A673 (cell line): ENCODE measurements at regions not wholly inside any gene's neighbourhood (a gene's known extent, or its start where the extent isn't known, plus 50 kb on each side); places are given as distances from the start of the nearest gene placed in this dataset.

Experiments used
- BruUV-seq: library from RNA; stranded (reverse); fragments of 400-500 nt; replicated peaks from 2 replicates; lab custom pipeline; 2021; lab: Mats Ljungman, UMichigan
- CTCF ChIA-PET: fragments of 300-600 bp; sonication (Branson Sonifier 250); formaldehyde crosslinking; loops from one replicate; lab custom pipeline; 2022; ENCODE audit warnings: antibody characterized with exemption; lab: Charles Lee
- POLR2A ChIA-PET: fragments of 300-600 bp; sonication (Branson Sonifier 250); formaldehyde crosslinking; loops from one replicate; lab custom pipeline; 2022; ENCODE audit warnings: antibody characterized with exemption; ENCODE audit not compliant: low non-redundant PET; lab: Charles Lee
- DNase-seq: peaks from one replicate; pipeline ENCODE4 v3.0.0-alpha.2; 2015; ENCODE audit warnings: low spot score
- H3K27ac ChIP-seq: fragments of 200-600 bp; sonication (generic); 2 replicates; pipeline ENCODE4 v1.5.1; 2016; ENCODE audit warnings: mixed run types, low read depth, mild to moderate bottlenecking, mixed read lengths, antibody characterized with exemption, low read length; ENCODE audit not compliant: poor library complexity, severe bottlenecking
- H3K27me3 ChIP-seq: fragments of 200-600 bp; sonication (generic); replicated peaks from 2 replicates; pipeline ENCODE4 v1.6.1; 2017; ENCODE audit warnings: mixed run types, low read depth, mild to moderate bottlenecking, mixed read lengths, antibody characterized with exemption, low read length; ENCODE audit not compliant: insufficient read depth, poor library complexity
- H3K36me3 ChIP-seq: fragments of 200-600 bp; sonication (generic); 2 replicates; pipeline ENCODE4 v1.6.1; 2016; ENCODE audit warnings: mixed run types, mild to moderate bottlenecking, mixed read lengths, antibody characterized with exemption, low read length; ENCODE audit not compliant: insufficient read depth, poor library complexity, severe bottlenecking
- H3K4me1 ChIP-seq: fragments of 200-600 bp; sonication (generic); 2 replicates; pipeline ENCODE4 v1.6.1; 2017; ENCODE audit warnings: mixed run types, mild to moderate bottlenecking, mixed read lengths, antibody characterized with exemption, low read length; ENCODE audit not compliant: insufficient read depth, poor library complexity, severe bottlenecking
- H3K4me3 ChIP-seq: fragments of 200-600 bp; sonication (generic); 2 replicates; pipeline ENCODE4 v1.5.1; 2016; ENCODE audit warnings: low read depth, mixed run types, mild to moderate bottlenecking, mixed read lengths, low read length; ENCODE audit not compliant: poor library complexity, severe bottlenecking
- H3K9me3 ChIP-seq: fragments of 200-600 bp; sonication (generic); 2 replicates; pipeline ENCODE4 v1.6.1; 2016; ENCODE audit warnings: mixed run types, low read depth, mild to moderate bottlenecking, mixed read lengths, antibody characterized with exemption, low read length; ENCODE audit not compliant: poor library complexity, severe bottlenecking
- CTCF ChIP-seq: fragments of 300-800, 200-600 bp; sonication (generic); conservative IDR thresholded peaks from 2 replicates; pipeline ENCODE4 v1.5.1; 2017; ENCODE audit warnings: low read depth, mild to moderate bottlenecking, antibody characterized with exemption, low read length, moderate library complexity, mixed read lengths
- EZH2 ChIP-seq: fragments of 200-600 bp; sonication (generic); IDR thresholded peaks from 2 replicates; pipeline ENCODE4 v1.6.1; 2017; ENCODE audit warnings: borderline replicate concordance, low read depth, mild to moderate bottlenecking, mixed read lengths, antibody characterized with exemption, low read length; ENCODE audit not compliant: poor library complexity, severe bottlenecking
- intact Hi-C: fragments of 100-400 bp; cut with micrococcal nuclease; formaldehyde crosslinking; loops from one replicate; pipeline ENCODE4 v1.10.0; 2022; ENCODE audit not compliant: unreplicated experiment

- no peaks in the 10 kb centered on the region for H3K9me3 ChIP-seq
- no peak overlapping the region for H3K27ac ChIP-seq
- no peaks in the 10 kb centered on the region for H3K36me3 ChIP-seq
- no peak for DNase-seq
- peaks cover 13% of the 10 kb centered on the region for H3K4me1 ChIP-seq
- ChIA-PET POLR2A (no interaction called here), CTCF (no interaction called here)
- no TSS peak for BruUV-seq
- no peak overlapping the region for H3K4me3 ChIP-seq
- H3K27me3 ChIP-seq = no peaks in the 10 kb centered on the region
- intact Hi-C loops = no loop called here
- TF ChIP-seq EZH2 = no peak
- no peak for TF ChIP-seq CTCF
Measured at GRCh38 chr4:125838924-125839323, 524.2 kb downstream of the FAT4 start.

- POLR2A ChIA-PET = no interaction called here
- TF ChIP-seq CTCF (no peak), EZH2 (no peak)
- CTCF ChIA-PET = no interaction called here
- H3K4me3 ChIP-seq = no peak overlapping the region
- H3K27me3 ChIP-seq = no peaks in the 10 kb centered on the region
- no peak for DNase-seq
- H3K27ac ChIP-seq = no peak overlapping the region
- H3K9me3 ChIP-seq = no peaks in the 10 kb centered on the region
- H3K36me3 ChIP-seq = no peaks in the 10 kb centered on the region
- no peaks in the 10 kb centered on the region for H3K4me1 ChIP-seq
- no TSS peak for BruUV-seq
- intact Hi-C loops = no loop called here
Measured at GRCh38 chr4:125843947-125844346, 529.2 kb downstream of the FAT4 start.

- DNase-seq = no peak
- TF ChIP-seq EZH2 (no peak), CTCF (no peak)
- Histone ChIP-seq H3K36me3 (no peaks in the 10 kb centered on the region), H3K27me3 (no peaks in the 10 kb centered on the region), H3K4me3 (no peak overlapping the region), H3K4me1 (peaks cover 5% of the 10 kb centered on the region), H3K27ac (no peak overlapping the region), H3K9me3 (no peaks in the 10 kb centered on the region)
- ChIA-PET POLR2A (no interaction called here), CTCF (no interaction called here)
- intact Hi-C loops = no loop called here
- no TSS peak for BruUV-seq
Measured at GRCh38 chr4:125847518-125847917, 532.8 kb downstream of the FAT4 start.
